GM18909 (cell line): ENCODE measurements at regions not wholly inside any gene's neighbourhood (a gene's known extent, or its start where the extent isn't known, plus 50 kb on each side); places are given as distances from the start of the nearest gene placed in this dataset.
"Not testable (repeated sequence)": the region's sequence is repeated elsewhere in the genome, so short reads cannot be mapped to it uniquely, and the experiment has no call there.

ENCODE experiments used
- ATAC-seq: cut with Tn5 transposase; IDR thresholded peaks from one replicate; pipeline ENCODE4 v1.9.1; 2021; ENCODE audit warnings: mild to moderate bottlenecking; ENCODE audit not compliant: unreplicated experiment, poor library complexity

GRCh38 chr15:92820236-92821021 lies 79.7 kb upstream of the CHD2 start:
- ATAC-seq: peak; percentile 89

GRCh38 chr15:92821491-92822116 lies 78.5 kb upstream of the CHD2 start:
- no peak for ATAC-seq

GRCh38 chr15:92822216-92823144 lies 77.6 kb upstream of the CHD2 start:
- ATAC-seq: no peak

- ATAC-seq: no peak
These were observed 74.1 kb upstream of the CHD2 start for GRCh38 chr15:92825985-92826384.

GRCh38 chr15:92827991-92828390 lies 72.1 kb upstream of the CHD2 start:
- ATAC-seq: not testable (repeated sequence)

GRCh38 chr15:92829875-92830274 lies 70.2 kb upstream of the CHD2 start:
- no peak for ATAC-seq

GRCh38 chr15:92831336-92831654 lies 68.8 kb upstream of the CHD2 start:
- ATAC-seq: no peak

- ATAC-seq: peak; percentile 97
These were observed 68.3 kb upstream of the CHD2 start for GRCh38 chr15:92831655-92832328.

- ATAC-seq: no peak
These were observed 67.1 kb upstream of the CHD2 start for GRCh38 chr15:92833106-92833433.

- ATAC-seq: no peak
These were observed 66.4 kb upstream of the CHD2 start for GRCh38 chr15:92833493-92834271.

- peak; percentile 89 for ATAC-seq
These were observed 60.4 kb upstream of the CHD2 start for GRCh38 chr15:92839696-92840095.

GRCh38 chr15:92840149-92840548 lies 60.0 kb upstream of the CHD2 start:
- ATAC-seq: peak; percentile 6

- no peak for ATAC-seq
These were observed 56.8 kb upstream of the CHD2 start for GRCh38 chr15:92843326-92843725.

GRCh38 chr15:92843814-92844213 lies 56.3 kb upstream of the CHD2 start:
- no peak for ATAC-seq

GRCh38 chr15:92845126-92845508 lies 55.0 kb upstream of the CHD2 start:
- peak; percentile 73 for ATAC-seq

- ATAC-seq: no peak
These were observed 53.4 kb upstream of the CHD2 start for GRCh38 chr15:92846741-92847140.

GRCh38 chr15:92847841-92848240 lies 52.3 kb upstream of the CHD2 start:
- no peak for ATAC-seq

- ATAC-seq: no peak
These were observed 51.7 kb upstream of the CHD2 start for GRCh38 chr15:92848464-92848851.

- ATAC-seq: peak; percentile 69
These were observed 51.1 kb upstream of the CHD2 start for GRCh38 chr15:92848852-92849598.
